ENCODE measurements at regions not wholly inside any gene's neighbourhood (a gene's known extent, or its start where the extent isn't known, plus 50 kb on each side); places are given as distances from the start of the nearest gene placed in this dataset.

DNA sequence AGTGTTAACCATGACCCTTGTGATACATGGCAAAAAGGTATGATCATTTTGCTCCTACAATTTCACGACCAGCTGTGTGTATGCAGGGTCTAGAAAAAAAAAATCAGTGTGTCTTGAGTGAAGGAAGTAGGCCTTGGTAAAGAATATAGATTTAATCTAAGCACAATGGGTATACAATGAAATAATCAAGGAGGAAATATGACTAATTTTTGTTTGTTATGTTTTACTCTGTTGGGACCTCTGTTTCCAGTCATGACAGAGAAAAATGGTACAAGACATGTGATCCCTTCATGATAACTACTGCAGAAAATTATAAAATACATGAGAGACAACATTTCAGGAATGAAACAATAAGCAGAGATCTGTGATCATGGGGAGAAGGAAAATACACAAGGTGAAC, 835.5 kb downstream of the PDHA2 start:
- H2AFZ ChIP-seq (ENCODE audit: control insufficient read depth, low read length): no peak overlapping the region
- dilution Hi-C loops (cut with MboI; ENCODE audit: extremely low pct_ligation_motif_present, low sequenced_read_pairs): no loop called here
- no peak overlapping the region for H3K4me3 ChIP-seq (ENCODE audit: control insufficient read depth in 2 of 3, extremely low read depth in 1 of 3, insufficient read depth in 2 of 3, low read depth in 1 of 3, low read length in 3 of 3)
- no peaks in the 10 kb centered on the region for H4K20me1 ChIP-seq (ENCODE audit: control insufficient read depth, extremely low read depth, insufficient read depth, low read length)
- H3K9ac ChIP-seq (ENCODE audit: control insufficient read depth, extremely low read depth, insufficient read depth, low read length): no peak overlapping the region
- H3K27me3 ChIP-seq (ENCODE audit: control insufficient read depth, extremely low read depth, insufficient read depth, low read length): no peaks in the 10 kb centered on the region
- H3K9me3 ChIP-seq (ENCODE audit: control insufficient read depth, low read depth, low read length): no peaks in the 10 kb centered on the region
- TF ChIP-seq EZH2 (IDR thresholded peaks at IDR 0.05; ENCODE audit: low read length): no peak
- TF ChIP-seq, protein P1, sequence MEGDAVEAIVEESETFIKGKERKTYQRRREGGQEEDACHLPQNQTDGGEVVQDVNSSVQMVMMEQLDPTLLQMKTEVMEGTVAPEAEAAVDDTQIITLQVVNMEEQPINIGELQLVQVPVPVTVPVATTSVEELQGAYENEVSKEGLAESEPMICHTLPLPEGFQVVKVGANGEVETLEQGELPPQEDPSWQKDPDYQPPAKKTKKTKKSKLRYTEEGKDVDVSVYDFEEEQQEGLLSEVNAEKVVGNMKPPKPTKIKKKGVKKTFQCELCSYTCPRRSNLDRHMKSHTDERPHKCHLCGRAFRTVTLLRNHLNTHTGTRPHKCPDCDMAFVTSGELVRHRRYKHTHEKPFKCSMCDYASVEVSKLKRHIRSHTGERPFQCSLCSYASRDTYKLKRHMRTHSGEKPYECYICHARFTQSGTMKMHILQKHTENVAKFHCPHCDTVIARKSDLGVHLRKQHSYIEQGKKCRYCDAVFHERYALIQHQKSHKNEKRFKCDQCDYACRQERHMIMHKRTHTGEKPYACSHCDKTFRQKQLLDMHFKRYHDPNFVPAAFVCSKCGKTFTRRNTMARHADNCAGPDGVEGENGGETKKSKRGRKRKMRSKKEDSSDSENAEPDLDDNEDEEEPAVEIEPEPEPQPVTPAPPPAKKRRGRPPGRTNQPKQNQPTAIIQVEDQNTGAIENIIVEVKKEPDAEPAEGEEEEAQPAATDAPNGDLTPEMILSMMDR (optimal IDR thresholded peaks at IDR 0.05 in 1 of 3, IDR thresholded peaks at IDR 0.05 in 1 of 3, conservative IDR thresholded peaks at IDR 0.05 in 1 of 3; ENCODE audit: extremely low read depth in 1 of 3, insufficient read depth in 2 of 3, low read length in 3 of 3): no peak
- no peak overlapping the region for H3K4me2 ChIP-seq (ENCODE audit: control insufficient read depth, extremely low read depth, insufficient read depth, low read depth, low read length)
- FAIRE-seq: no peak
- no peak for DNase-seq (ENCODE audit: low read depth, low spot score)
- no peaks in the 10 kb centered on the region for H3K9me1 ChIP-seq (ENCODE audit: control insufficient read depth, extremely low read depth, insufficient read depth, low read length)
- H3K36me3 ChIP-seq (ENCODE audit: control insufficient read depth in 2 of 2, extremely low read depth in 1 of 2, insufficient read depth in 2 of 2, low read length in 2 of 2): no peaks in the 10 kb centered on the region
- no peak overlapping the region for H3K27ac ChIP-seq (ENCODE audit: control insufficient read depth, insufficient read depth, low read length)
- H3K4me1 ChIP-seq (ENCODE audit: control insufficient read depth, extremely low read depth, insufficient read depth, low read length): no peaks in the 10 kb centered on the region
- H3K79me2 ChIP-seq (ENCODE audit: control insufficient read depth, insufficient read depth, low read length): no peaks in the 10 kb centered on the region

DNA sequence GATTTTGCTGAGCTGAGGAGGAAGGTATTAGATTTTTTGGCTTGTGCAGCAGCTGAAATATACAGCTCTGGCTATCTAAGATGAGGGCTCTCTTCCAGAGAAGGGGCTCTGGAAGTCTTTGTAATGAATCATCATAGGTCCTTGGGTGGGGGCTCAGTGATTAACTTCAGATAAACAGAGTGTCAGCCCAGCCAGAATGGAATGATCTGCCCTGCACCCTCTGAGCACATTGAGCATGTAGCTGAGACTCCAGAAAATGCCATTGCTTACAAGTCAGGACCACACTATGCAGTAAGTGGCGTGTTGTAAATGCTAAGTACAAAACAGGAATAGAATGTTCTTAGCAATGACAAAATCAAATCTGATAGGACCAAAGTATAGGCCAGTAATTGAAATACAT, 836.0 kb downstream of the PDHA2 start:
- no peaks in the 10 kb centered on the region for H3K27me3 ChIP-seq (ENCODE audit: control insufficient read depth, extremely low read depth, insufficient read depth, low read length)
- FAIRE-seq (no peak), DNase-seq (ENCODE audit: low read depth, low spot score) (no peak)
- no peaks in the 10 kb centered on the region for H4K20me1 ChIP-seq (ENCODE audit: control insufficient read depth, extremely low read depth, insufficient read depth, low read length)
- H3K9ac ChIP-seq (ENCODE audit: control insufficient read depth, extremely low read depth, insufficient read depth, low read length): no peak overlapping the region
- no peak overlapping the region for H3K4me2 ChIP-seq (ENCODE audit: control insufficient read depth, extremely low read depth, insufficient read depth, low read depth, low read length)
- no peaks in the 10 kb centered on the region for H3K4me1 ChIP-seq (ENCODE audit: control insufficient read depth, extremely low read depth, insufficient read depth, low read length)
- no peak overlapping the region for H3K4me3 ChIP-seq (ENCODE audit: control insufficient read depth in 2 of 3, extremely low read depth in 1 of 3, insufficient read depth in 2 of 3, low read depth in 1 of 3, low read length in 3 of 3)
- no peaks in the 10 kb centered on the region for H3K79me2 ChIP-seq (ENCODE audit: control insufficient read depth, insufficient read depth, low read length)
- no peaks in the 10 kb centered on the region for H3K9me1 ChIP-seq (ENCODE audit: control insufficient read depth, extremely low read depth, insufficient read depth, low read length)
- no peaks in the 10 kb centered on the region for H3K36me3 ChIP-seq (ENCODE audit: control insufficient read depth in 2 of 2, extremely low read depth in 1 of 2, insufficient read depth in 2 of 2, low read length in 2 of 2)
- H2AFZ ChIP-seq (ENCODE audit: control insufficient read depth, low read length): no peak overlapping the region
- H3K27ac ChIP-seq (ENCODE audit: control insufficient read depth, insufficient read depth, low read length): no peak overlapping the region
- dilution Hi-C loops (cut with MboI; ENCODE audit: extremely low pct_ligation_motif_present, low sequenced_read_pairs): no loop called here
- no peaks in the 10 kb centered on the region for H3K9me3 ChIP-seq (ENCODE audit: control insufficient read depth, low read depth, low read length)
- TF ChIP-seq EZH2 (IDR thresholded peaks at IDR 0.05; ENCODE audit: low read length): no peak
- TF ChIP-seq, protein P1 (optimal IDR thresholded peaks at IDR 0.05 in 1 of 3, IDR thresholded peaks at IDR 0.05 in 1 of 3, conservative IDR thresholded peaks at IDR 0.05 in 1 of 3; ENCODE audit: extremely low read depth in 1 of 3, insufficient read depth in 2 of 3, low read length in 3 of 3): no peak

Measured in keratinocyte (primary cell).